HT1080 (cell line): ENCODE measurements at regions not wholly inside any gene's neighbourhood (a gene's known extent, or its start where the extent isn't known, plus 50 kb on each side); places are given as distances from the start of the nearest gene placed in this dataset.

Experiments used
- DNase-seq: peaks from one replicate; pipeline ENCODE4 v3.0.0-alpha.2; 2015; ENCODE audit warnings: low read depth

DNA sequence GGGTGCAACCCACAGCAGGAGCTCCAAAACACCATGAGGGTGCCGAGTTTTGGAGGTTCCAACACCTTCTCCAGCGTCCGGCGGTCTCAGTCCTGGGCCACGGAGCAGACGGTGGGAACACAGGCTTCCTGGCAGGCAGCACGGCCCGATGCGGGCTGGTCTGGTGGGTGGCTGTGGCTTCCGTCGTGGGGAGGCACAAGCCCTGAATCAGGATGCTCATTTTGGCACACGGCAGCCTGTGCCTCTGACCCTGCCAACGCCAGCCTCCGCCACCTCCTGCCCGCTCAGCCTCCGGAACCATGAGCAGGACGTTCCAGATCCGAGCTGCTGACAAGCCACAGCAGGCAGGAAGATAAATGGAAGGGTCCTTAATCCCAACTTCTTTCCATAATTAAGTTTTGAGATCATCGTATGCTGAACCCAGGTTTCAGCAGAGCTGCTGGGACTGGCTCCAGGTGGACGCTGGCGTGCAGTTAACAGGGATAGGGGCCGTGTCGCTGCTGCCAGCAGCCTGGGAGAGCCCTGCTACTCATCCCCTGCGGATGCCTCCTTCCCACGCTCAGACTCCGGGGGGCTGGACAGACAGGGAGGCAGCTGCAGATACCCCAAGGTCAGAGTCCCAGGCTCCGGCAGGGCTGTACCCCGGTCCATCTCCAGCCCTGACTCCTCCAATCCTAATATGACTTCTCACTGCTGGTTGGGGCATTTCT, 136.6 kb downstream of the ENGASE start:
- no peak for DNase-seq

DNA sequence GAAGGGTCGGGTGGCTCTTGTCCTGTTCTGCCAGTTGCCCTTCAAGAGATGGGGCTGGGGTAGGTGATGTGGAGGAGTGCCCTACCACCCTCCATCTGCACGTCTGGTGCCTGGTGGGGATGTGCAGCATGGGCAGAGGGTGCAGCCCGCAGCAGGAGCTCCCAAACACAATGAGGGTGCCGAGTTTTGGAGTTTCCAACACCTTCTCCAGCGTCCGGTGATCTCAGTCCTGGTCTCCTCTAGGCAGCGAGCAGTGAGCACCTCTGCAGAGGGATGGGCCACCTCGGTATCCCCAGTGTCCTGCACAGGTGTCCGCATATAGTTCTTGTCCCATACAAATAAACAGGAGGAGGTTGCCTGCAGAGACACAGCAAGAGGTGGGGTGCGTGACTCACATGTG, 136.0 kb downstream of the ENGASE start:
- no peak for DNase-seq

DNA sequence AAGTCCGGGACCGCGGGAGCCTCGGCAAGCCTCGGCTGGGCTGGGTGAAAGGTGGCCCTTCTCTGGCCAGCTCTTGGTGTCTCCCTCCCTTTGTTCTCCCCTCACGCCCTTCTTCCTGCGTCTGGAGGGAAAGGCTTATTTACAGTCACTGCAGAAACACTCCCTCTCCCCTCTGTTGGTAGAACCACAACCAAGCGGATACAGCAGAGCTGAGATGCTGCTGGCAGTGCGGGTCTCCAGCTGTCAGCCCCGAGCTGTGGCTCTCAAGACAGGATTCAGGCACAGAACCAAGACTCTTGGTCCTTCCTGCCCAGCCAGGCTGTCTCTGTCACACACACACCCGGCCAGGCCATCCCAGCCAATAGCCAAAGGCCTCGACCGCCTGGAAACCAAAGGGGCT, 133.3 kb downstream of the ENGASE start:
- no peak for DNase-seq

DNA sequence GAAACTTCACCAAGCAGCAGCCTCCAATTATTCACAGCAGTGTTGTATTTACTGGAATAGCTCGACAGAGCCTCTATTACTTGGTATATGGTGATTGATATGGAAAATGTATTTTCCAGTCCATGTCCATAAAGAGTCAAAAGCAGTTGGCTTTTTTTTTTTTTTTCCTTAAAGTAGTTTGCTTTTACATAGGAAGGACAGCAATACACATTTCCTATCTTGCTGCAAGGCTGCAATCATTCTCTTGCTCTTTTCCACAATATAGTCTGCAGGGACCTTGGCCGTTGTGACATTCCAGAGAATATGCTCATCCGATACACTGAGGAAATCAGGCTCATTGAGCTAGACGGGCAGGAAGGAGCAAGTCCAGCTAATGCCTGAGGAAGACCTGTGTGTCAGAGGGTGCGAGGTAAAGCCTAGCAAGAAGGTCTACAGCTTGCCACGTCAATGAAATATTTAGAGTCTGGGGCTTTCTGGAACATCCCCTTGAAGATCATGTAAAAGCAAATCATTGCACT, 131.1 kb downstream of the ENGASE start:
- peak; percentile 25 for DNase-seq

DNA sequence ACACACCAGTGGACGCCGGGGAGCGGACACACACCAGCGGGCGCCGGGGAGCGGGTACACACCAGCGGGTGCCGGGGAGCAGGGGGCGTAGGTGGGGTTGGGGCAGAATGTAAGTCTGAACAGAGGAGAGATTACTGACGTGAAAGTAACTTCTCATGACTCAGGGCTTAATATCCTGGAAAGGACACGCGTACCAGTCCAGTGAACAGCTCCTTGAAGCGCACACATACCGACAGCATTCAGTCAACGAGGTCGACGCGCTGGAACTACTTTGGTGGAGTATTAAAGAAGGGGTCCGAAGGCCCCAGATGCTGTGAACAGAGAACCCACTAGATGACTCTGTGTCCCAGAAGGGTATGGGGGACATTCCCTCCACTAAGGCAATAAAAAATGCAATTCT, 129.6 kb downstream of the ENGASE start:
- no peak for DNase-seq

DNA sequence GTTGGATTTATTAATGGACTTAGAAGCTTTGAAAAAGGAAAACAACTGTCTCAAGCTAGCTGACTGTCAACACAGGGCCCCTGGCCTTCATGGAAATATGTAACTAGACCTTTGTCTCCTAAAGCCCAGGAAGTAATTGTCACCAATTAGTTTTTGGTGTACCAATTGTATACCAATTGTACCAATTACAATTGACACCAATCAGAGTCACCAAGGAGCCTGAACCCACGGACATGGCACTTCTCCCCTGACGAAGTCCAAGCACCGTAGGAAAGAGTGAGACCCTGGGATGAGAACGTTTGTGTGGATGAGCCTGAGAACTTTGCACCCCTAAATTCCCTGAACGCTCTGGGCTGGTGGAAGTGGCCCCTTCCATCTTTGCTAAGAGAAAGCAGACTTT, 129.0 kb downstream of the ENGASE start:
- DNase-seq = no peak

DNA sequence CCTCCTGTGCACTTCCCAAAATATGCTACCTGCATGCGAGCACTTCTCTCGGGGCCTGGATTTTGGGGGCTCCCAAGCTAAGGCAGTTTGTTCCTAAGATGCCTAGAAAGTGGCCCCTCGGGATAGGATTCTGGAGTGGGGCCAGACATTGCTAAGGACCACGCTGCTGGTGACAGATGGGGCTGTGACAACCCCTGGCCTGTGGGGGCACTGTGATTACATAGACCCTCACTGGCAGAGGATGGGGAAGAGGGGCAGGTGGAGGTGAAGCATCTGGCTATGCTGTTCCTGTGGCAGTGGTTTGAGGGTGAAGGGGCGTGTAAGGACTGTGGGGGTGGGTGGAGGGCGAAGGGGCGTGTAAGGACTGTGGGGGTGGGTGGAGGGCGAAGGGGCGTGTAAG, 128.4 kb downstream of the ENGASE start:
- no peak for DNase-seq

DNA sequence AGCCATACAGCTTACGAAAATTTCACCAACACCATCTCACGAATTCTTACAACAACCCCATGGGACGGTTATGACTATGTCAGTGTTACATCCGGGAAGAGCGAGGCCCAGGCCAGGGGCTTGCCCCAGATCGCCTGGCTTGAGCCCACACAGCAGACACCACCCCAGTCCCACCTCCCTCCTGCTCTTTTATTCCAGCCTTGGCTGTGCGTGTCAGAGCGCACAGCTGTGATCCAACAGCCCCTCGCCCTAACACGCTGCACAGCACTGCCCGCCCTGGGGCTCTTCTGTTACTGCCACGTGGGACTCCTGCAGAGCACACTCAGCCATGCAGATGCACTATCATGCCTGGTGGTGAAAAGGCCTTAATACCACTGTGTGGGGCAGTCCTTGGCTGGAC, 127.9 kb downstream of the ENGASE start:
- no peak for DNase-seq

DNA sequence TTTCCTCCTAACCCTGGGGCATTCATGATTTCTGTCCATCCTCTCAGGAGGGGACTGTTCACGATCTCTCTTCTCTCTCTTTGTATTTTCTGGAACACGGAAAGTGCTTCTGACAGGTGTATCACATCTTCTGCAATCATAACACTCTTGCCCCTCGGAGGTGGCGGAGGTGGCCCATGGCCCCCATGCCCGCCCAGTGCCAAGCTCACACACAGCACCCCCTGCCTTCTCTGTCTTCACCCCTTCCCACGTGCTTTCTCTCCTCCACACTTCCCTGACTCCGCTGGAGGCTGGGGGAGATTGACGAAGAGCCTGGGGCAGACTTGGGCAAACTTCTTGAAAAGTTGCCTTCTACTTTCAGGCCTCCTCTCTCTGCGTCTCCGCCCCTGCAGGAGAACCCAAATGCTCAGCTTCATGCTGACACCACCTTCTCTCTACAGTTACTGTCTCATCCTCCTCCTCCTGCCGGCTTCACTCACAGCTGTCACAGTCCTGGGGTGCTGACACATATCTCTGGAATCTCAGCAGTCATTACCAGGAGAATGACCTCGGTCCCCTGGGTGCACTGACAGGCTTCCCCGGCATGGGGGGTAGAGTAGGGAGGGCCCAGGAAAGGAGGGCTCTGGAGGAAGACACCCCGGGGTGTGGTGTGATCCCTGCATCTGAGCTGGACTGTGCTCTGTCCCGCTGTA, 127.1 kb downstream of the ENGASE start:
- peak; percentile 64 for DNase-seq

DNA sequence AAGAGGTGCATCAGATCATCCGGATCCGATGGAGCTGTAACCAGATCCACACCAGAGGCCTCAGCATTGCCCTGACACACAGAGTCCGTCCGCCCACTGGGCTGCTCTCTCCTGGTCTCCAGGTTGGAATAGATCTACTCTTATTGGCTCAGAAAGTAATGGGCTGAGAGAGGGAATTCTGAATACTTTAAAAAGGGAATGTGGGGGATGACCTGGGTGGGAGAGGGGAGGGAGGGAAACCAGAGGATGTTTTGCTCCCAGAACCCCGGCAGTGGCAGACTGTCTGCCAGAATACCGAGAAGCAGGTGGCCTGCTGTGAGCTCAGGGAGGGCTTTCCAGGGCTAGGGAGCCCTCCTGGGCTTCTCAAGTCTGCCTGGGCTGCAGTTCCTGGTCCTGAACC, 126.5 kb downstream of the ENGASE start:
- DNase-seq = no peak

DNA sequence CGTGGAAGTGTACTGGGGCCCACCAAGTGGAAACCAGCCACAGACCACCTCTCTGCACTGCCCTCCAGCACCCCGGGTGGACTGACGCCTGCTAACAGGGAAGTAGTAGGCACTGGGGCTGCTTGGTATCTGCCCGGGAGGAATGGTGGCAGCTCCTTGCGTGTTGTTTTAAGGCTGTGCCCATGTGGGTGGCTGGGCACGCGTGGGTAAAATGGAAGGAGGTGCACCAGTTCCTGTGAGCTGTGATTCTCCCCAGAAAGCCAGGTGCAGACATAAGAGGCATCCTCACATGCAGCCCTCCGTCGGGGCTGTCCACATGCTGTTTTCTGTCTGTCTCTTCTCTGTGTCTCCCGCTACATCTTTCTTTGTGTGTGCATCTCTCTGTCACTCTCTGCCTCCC, 122.3 kb downstream of the ENGASE start:
- no peak for DNase-seq

DNA sequence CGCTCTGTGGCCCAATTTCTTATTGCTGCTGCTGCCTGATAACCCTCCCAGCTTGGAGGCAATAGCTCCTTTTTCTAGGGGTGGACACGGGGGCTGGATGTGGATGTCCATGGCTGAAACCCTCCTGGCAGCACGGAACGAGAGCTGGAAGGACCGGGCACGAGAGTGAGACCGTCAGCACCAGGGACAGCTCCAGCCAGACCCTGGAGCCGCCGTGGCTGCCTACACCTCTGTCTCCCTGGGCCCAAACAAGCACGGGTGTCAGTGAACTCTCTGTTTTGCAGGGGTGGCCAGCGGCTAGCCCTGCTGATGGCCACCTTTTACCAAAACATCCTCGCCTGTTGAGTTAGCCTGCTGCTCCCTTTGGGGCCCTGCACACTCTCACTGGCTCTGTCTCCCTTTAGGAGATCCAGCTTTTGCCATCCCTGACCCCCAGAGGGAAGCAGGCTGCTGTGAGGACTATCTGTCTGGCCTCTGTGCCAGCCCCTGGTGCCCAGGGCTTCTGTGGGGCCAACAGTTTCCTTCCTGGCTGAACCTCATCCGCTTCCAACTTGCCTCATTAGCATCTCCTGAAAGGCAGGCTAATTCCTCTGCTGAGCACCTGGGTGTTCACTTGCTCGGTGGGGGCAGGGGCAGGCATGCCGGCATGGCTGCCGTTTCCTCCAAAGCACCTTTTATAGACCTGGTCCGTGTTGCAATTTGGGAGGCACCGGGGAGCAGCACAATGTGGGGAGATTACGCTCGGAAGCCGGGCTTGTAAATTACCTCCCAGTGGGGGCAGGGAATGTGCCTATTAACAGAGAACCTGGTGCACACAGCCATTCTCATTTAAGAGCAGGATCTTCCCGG, 118.1 kb downstream of the ENGASE start:
- DNase-seq = peak; percentile 20

DNA sequence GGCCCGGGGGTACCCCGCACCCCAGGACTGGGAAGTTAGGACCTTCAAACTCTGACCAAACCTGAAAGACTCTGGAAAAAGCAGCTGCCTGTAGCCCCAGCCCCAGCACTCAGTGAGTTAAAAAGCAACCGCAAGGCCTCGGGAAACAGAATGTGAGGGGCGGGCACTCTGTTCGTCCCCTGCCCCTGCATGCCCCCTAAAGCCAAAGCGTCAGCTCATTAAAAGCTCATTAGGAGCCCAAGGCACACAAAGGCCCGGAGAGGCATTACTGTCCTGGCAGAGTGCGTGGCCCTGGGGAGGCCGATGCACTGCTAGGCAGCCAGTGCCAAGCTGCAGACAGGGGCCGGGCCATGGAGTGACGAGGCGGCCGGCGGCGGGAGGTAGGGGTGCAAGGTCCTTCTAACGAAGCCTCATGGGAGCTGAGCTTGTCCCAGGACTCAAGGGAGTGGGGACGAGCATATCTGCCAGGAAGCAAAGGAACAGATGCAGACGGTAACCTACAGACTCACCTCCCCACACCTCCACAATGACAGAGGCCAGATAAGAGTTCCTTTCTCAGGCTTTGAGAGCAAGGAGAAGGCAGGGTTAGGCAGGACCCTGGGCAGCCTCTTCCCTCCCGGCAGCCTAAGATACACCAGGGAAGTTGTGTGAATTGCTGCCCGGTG, 116.8 kb downstream of the ENGASE start:
- no peak for DNase-seq

DNA sequence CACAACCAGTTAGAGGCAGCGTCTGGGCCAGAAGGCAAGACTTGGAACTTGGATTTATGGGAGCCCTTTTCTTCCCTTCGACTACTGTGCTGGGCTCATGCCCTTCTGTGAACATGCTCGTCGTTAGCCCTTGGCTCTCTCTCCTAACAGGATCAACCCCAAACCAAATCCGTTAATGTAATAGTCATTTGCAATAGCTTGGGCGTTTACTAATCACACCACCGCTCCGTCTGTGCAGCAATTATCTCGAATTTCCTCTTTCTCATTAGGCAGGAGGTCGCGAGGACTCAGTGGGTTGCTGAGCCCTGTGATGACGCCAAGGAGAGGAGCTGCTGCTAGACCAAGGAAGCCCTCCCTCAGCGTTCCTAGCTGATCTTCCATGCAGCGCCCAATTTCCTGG, 114.7 kb downstream of the ENGASE start:
- no peak for DNase-seq

DNA sequence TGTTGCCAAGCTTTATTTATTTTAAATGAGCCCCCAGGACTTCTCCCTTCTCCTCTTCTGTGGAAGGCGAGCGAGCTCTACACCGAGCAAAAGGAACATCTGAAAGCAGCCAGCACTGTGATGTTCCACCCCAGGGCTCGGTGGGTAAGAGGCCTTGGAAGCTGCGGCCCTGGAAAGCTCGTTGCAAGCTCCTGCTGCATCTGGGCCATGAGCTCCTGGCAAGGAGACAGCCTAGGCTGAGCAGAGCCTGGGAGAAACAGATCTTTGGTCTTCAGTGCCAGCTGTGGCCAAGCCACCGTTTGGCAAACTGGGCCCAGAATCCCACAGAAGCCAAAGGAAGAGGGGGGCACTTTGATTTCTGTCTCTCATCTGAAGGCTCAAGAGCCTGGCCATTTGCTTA, 114.1 kb downstream of the ENGASE start:
- no peak for DNase-seq

DNA sequence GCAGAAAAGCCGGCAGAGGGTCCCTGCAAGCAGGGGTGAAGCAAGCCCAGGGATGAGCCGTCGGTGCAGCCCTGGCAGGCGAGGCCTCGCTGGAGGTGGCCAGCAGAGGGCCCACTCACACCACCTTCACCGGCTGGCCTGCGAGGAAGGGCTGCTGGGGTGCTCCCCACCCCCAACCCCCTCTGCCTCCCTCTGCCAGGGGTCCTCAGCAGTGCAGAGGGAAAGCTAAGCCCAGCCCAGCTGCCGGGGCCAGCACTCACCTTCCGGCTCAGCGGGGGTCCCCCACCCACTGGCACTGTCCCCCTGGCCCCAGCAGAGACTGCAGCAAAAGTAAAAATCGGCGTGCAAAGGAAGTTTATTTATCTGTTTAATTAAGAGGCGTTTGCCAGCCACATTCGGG, 113.4 kb downstream of the ENGASE start:
- DNase-seq = no peak

DNA sequence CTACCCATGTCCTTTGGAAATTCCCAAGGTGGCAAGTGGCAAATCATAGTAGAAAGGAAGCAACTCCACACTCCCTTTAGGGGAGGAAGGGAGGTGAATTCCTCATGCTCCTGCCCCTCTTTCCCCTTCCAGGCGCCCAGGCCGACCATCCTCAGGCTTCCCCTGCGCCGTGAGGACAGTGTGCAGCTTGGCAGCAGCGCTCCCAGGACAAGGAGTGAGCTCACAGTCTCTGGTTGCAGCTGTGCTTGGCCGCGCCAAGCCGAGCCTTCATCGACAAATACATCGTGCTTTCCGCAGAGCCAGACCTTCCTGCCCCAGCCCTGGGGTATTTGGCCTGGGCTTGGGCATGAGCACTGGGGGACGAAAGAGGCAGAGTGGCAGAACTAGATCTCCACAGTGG, 112.6 kb downstream of the ENGASE start:
- no peak for DNase-seq

DNA sequence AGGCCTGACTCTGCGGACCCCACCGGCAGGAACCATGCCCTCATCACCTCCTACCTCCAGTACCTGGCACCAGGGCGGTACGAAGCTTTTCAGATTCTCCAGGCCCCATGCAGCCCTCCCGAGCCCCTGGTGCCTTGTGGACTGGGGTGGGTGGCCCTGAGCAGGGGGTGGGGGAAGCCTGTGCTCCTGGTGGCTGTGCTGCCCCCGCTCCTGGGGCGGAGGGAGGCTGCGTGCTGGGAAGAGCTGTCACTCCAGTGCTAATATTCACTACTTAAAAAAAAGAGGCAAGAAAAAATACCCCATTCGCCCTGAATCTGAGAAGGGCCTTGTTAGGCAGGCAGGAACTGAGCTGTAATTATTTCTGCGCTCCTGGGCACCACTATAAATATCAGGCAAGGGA, 111.8 kb downstream of the ENGASE start:
- no peak for DNase-seq

DNA sequence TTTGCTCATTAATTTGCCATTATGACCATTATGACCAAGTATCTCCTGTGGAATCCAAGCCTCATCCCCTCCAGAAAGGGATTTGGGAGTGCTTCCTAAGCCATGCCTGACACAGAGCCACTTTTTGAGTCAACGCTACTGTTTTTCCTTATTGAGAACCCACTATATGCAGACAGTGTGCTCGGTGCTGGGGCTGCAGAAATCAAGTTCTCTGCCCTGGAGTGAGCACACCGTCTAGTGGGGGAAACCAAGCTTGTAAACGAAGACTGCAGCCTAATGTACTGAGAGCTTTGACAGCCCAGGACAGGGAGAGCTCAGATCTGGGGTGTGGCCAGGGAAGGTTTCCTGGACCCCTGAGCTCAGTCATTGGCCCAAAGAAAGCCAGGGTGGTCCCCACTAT, 111.0 kb downstream of the ENGASE start:
- no peak for DNase-seq

DNA sequence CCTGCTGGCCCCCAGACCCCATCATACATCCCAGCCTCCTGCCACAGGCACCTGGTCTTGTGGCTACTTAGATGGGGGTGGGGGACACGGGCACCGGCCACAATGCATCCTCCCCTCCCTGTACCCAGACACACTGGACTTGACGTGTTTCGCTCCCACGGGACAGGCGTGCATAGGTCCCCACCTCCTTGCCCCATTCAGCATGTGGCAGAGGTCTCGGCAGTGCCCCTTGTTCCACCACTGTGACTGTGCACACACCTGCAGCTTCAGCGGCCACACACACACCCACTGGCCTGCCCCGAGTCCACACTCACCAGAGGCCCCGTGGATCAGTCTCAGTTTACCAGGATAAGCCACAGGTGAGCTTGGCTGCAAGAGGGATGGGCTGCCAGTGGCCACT, 109.6 kb downstream of the ENGASE start:
- no peak for DNase-seq

DNA sequence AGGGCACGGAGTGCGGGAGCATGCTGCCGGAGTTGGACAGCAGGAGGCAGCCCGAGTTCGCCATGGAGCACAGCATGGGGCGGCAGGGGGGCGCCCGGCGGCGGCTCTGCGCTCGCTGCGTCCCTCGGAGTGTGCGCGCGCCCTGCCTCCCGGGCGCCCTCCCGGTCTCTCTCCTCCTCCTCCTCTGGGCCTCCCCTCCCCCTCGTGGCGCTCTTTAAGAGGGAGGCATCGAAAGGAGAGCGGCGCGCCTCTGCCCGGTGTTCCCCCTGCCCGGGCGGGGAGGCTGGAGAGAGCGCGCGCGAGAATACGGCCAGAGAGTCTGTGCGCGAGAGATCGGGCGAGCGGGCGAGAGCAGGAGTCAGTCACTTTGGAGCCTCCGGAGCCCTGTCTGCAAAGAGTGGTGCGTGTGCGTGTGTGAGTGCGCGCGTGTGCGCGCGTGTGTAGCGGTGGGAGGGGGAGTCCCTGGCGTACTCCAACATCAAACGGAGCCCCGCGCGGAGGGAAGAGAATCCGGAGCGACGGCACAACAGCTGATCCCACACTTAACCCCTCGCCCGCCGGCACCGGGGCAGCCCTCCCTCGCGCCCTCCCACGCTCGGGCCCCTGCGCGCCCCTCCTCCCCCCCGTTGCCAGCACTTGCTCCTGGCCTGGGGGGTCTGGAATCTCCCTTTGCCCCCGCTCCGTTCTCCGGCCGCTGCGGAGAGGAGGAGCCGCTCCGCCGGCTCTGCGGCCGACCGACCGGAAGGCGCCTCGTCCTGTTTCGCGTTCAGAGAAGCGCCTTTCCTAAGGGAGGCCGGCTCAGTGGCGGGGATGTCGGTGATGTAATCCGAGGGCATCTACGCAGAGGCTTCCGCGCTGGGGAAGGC, 108.9 kb downstream of the ENGASE start:
- DNase-seq = no peak
